Naive thymus-derived CD4-positive, alpha-beta T cell (primary cell): ENCODE measurements at regions not wholly inside any gene's neighbourhood (a gene's known extent, or its start where the extent isn't known, plus 50 kb on each side); places are given as distances from the start of the nearest gene placed in this dataset.

Experiments used
- ATAC-seq: fragments of 150-1000 bp; cut with Tn5 transposase; 2 replicates; pipeline ENCODE4 v1.10.0; 2021; ENCODE audit warnings: mild to moderate bottlenecking, moderate library complexity
- CTCF ChIA-PET: fragments of 350-600 bp; sonication (Branson Sonifier 250); formaldehyde crosslinking; loops from one replicate; lab custom pipeline; 2021; ENCODE audit warnings: antibody characterized with exemption; lab: Charles Lee
- POLR2A ChIA-PET: fragments of 350-600 bp; sonication (Branson Sonifier 250); formaldehyde crosslinking; loops from one replicate; lab custom pipeline; 2021; ENCODE audit warnings: antibody characterized with exemption, inconsistent platforms; lab: Charles Lee
- DNase-seq, 9 donors: peaks; one replicate each; pipeline versions ENCODE4 v3.0.0 to v3.0.0-alpha.2; 2020 to 2022; ENCODE audit warnings: mixed read lengths in 1 of 9
- H3K27ac ChIP-seq: one replicate; pipeline ENCODE4 v1.7.0; 2013; ENCODE audit warnings: mild to moderate bottlenecking, low read depth, low read length, moderate library complexity
- H3K27me3 ChIP-seq, 2 donors: one replicate each; pipeline ENCODE4 v1.7.0; 2013; ENCODE audit warnings: low read length in 2 of 2, mild to moderate bottlenecking in 2 of 2, moderate library complexity in 2 of 2; ENCODE audit not compliant: control insufficient read depth in 2 of 2, insufficient read depth in 2 of 2
- H3K36me3 ChIP-seq, 3 experiments: 1 replicate in 2 of 3; 2 replicates in 1 of 3; pipeline ENCODE4 v1.7.0; 2013; ENCODE audit warnings: low read length in 3 of 3, mild to moderate bottlenecking in 3 of 3, moderate library complexity in 1 of 3; ENCODE audit not compliant: insufficient read depth in 3 of 3, control insufficient read depth in 2 of 3
- H3K4me1 ChIP-seq, 2 donors: one replicate each; pipeline ENCODE4 v1.7.0; 2013; ENCODE audit warnings: low read length in 2 of 2, mild to moderate bottlenecking in 2 of 2, moderate library complexity in 1 of 2; ENCODE audit not compliant: control insufficient read depth in 2 of 2, insufficient read depth in 2 of 2
- H3K4me3 ChIP-seq: 2 replicates; pipeline ENCODE4 v1.7.0; 2013; ENCODE audit warnings: mild to moderate bottlenecking, low read length
- H3K9me3 ChIP-seq, 3 experiments: 1 replicate in 2 of 3; 2 replicates in 1 of 3; pipeline ENCODE4 v1.7.0; 2013; ENCODE audit warnings: low read length in 3 of 3; ENCODE audit not compliant: control insufficient read depth in 2 of 3
- H3K27ac Mint-ChIP-seq, 9 donors: one replicate each; pipeline ENCODE4 v1.8.0; 2020 to 2022; ENCODE audit warnings: mixed read lengths in 9 of 9, mild to moderate bottlenecking in 8 of 9, moderate library complexity in 5 of 9, inconsistent platforms in 2 of 9
- H3K27me3 Mint-ChIP-seq, 5 donors: one replicate each; pipeline ENCODE4 v1.8.0; 2021 to 2022; ENCODE audit warnings: mixed read lengths in 5 of 5, mild to moderate bottlenecking in 1 of 5
- H3K36me3 Mint-ChIP-seq, 5 donors: one replicate each; pipeline ENCODE4 v1.8.0; 2020 to 2022; ENCODE audit warnings: mixed read lengths in 5 of 5, mild to moderate bottlenecking in 3 of 5, inconsistent platforms in 1 of 5
- H3K4me1 Mint-ChIP-seq, 7 donors: one replicate each; pipeline ENCODE4 v1.8.0; 2020 to 2022; ENCODE audit warnings: mixed read lengths in 7 of 7, mild to moderate bottlenecking in 3 of 7, inconsistent platforms in 1 of 7
- H3K4me3 Mint-ChIP-seq, 10 donors: one replicate each; pipeline ENCODE4 v1.8.0; 2020 to 2022; ENCODE audit warnings: mild to moderate bottlenecking in 10 of 10, mixed read lengths in 10 of 10, moderate library complexity in 6 of 10, inconsistent platforms in 2 of 10
- H3K9me3 Mint-ChIP-seq, 11 donors: one replicate each; pipeline ENCODE4 v1.8.0; 2020 to 2022; ENCODE audit warnings: mixed read lengths in 11 of 11, mild to moderate bottlenecking in 4 of 11, inconsistent platforms in 1 of 11, moderate library complexity in 1 of 11
- intact Hi-C, 2 donors: fragments of 100-400 bp; cut with micrococcal nuclease; formaldehyde crosslinking; loops; one replicate each; pipeline ENCODE4 v1.15.1; 2023

DNA sequence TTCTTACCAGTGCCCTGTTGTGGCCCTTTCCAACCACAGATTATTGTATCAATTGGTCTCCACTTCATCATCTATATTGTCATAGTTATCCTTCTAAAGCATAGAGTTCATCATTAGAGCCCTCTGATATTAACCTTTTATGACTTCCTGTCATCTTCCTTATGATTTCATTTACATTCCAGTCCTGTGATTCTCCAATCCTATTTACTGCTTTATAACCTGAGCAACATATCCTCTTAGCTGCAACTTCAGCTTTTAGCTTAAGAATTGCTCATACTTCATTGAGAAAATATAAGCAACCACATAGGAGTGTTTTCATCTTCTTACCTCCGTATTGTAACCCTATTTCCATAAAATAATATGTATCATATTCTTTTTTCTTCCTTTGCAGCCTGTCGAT, 252.6 kb upstream of the CENPE start:
- intact Hi-C loops = no loop called here
- Histone ChIP-seq H3K4me1 (no peaks in the 10 kb centered on the region), H3K9me3 (no peaks in the 10 kb centered on the region), H3K27me3 (no peaks in the 10 kb centered on the region), H3K27ac (no peak overlapping the region), H3K4me3 (no peak overlapping the region), H3K36me3 (no peaks in the 10 kb centered on the region)
- DNase-seq = no peak
- Mint-ChIP-seq H3K27me3 (no peaks in the 10 kb centered on the region), H3K27ac (no peak overlapping the region), H3K4me1 (no peaks in the 10 kb centered on the region), H3K36me3 (no peaks in the 10 kb centered on the region), H3K4me3 (no peak overlapping the region), H3K9me3 (peaks cover 0 to 5% (median 0%) of the 10 kb centered on the region in 11 donors)
- no peak for ATAC-seq
- ChIA-PET POLR2A (no interaction called here), CTCF (no interaction called here)

DNA sequence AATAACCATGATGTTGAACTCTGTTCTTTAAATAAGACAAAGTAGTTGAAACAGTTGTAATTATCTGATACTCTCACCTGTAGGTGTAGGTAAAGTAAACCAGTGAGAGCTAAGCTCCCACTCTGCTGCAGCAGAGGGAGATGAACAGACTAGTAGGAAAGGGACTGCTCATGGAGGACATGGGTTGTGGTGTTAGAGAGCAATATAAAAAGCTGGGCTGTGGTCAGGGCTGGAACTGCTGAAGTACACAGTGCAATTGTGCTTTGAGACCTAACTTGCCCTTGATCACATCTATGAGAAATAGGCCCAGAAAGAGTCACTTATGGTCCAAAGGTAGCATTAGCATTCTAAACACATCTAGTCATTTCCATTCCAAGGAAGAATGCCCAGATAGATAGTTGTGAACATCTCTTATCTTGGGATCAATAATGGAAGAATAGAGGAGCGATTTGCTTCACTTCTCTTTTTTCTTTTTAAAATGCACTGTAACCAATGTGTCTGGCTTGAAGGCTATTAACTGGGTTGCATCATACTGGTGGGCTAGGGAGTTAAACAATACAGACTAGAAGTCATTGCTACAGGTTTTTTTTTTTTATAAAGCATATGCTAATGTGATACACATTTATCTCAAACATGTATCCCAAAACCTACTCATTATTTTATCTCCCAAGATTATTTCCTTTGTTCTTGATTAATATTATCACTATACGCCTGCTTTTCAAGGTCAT, 251.3 kb upstream of the CENPE start:
- Mint-ChIP-seq H3K4me1 (no peaks in the 10 kb centered on the region), H3K27me3 (no peaks in the 10 kb centered on the region), H3K9me3 (peaks cover 0 to 4% (median 0%) of the 10 kb centered on the region in 11 donors), H3K36me3 (no peaks in the 10 kb centered on the region), H3K27ac (no peak overlapping the region), H3K4me3 (no peak overlapping the region)
- Histone ChIP-seq H3K9me3 (no peaks in the 10 kb centered on the region), H3K36me3 (no peaks in the 10 kb centered on the region), H3K4me3 (no peak overlapping the region), H3K4me1 (no peaks in the 10 kb centered on the region), H3K27ac (no peak overlapping the region), H3K27me3 (no peaks in the 10 kb centered on the region)
- intact Hi-C loops = no loop called here
- ATAC-seq (no peak), DNase-seq (no peak)
- ChIA-PET CTCF (no interaction called here), POLR2A (no interaction called here)

DNA sequence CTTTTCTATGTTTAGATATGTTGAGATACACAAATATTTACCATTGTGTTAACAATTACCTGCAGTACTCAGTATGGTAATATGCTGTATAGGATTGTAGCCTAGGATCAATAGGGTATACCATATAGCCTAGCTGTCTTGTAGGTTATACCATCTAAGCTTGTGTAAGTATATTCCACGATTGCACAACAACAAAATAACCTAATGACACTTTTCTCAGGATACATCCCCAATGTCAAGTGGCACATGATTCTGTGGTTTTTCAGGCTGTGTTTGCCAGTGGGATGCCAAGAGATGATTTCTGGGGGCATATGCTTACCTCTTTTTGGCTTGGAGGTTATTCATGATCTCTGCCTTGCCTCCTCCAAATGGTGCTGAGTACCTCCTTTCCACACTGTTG, 247.2 kb upstream of the CENPE start:
- Mint-ChIP-seq H3K9me3 (peaks cover 0 to 4% (median 0%) of the 10 kb centered on the region in 11 donors), H3K27me3 (no peaks in the 10 kb centered on the region), H3K27ac (no peak overlapping the region), H3K4me3 (no peak overlapping the region), H3K4me1 (no peaks in the 10 kb centered on the region), H3K36me3 (no peaks in the 10 kb centered on the region)
- intact Hi-C loops = no loop called here
- POLR2A ChIA-PET = no interaction called here
- CTCF ChIA-PET = no interaction called here
- Histone ChIP-seq H3K4me1 (no peaks in the 10 kb centered on the region), H3K4me3 (no peak overlapping the region), H3K27me3 (no peaks in the 10 kb centered on the region), H3K36me3 (no peaks in the 10 kb centered on the region), H3K27ac (no peak overlapping the region), H3K9me3 (no peaks in the 10 kb centered on the region)
- no peak for DNase-seq
- ATAC-seq = no peak

DNA sequence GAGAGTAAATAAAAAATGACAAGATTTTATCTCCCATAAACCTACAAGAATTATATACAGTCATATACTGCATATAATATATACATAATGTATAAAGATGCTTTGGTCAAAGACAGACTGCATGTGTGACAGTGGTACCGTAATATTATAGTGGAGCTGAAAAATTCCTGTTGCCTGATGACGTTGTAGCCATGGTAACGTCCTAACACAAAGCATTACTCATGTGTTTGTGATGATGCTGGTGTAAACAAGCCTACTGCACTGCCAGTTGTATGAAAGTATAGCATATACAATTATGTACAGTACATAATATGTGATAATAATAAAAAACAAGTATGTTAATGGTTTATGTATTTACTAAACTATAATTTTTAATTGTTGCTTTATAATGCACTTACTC, 245.2 kb upstream of the CENPE start:
- intact Hi-C loops = no loop called here
- Histone ChIP-seq H3K4me1 (no peaks in the 10 kb centered on the region), H3K27me3 (no peaks in the 10 kb centered on the region), H3K27ac (no peak overlapping the region), H3K4me3 (no peak overlapping the region), H3K9me3 (no peaks in the 10 kb centered on the region), H3K36me3 (no peaks in the 10 kb centered on the region)
- Mint-ChIP-seq H3K27ac (no peak overlapping the region), H3K36me3 (no peaks in the 10 kb centered on the region), H3K27me3 (no peaks in the 10 kb centered on the region), H3K4me3 (no peak overlapping the region), H3K9me3 (peaks cover 0 to 4% (median 0%) of the 10 kb centered on the region in 11 donors), H3K4me1 (no peaks in the 10 kb centered on the region)
- ChIA-PET POLR2A (no interaction called here), CTCF (no interaction called here)
- no peak for DNase-seq
- ATAC-seq = no peak

DNA sequence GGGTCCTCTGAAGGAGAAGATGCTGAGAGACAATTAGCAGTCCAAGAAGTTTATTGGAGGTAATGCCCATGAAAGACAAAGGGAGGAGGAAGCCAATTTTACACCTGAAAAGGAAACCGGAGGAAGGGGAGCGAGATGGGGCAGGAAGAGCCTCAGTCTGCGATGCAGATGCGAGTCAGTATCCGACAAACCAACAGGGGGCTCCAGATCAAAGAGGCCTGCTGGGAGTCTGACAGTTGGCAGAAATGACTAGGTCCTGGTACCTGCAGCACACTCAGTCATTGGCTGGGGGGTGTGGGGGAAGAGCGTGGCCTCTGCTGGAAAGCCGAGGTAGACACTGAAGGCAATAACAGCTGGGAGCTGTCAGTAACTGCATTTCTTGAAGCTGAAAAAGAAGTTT, 231.1 kb upstream of the CENPE start:
- Histone ChIP-seq H3K4me3 (no peak overlapping the region), H3K36me3 (no peaks in the 10 kb centered on the region), H3K4me1 (no peaks in the 10 kb centered on the region), H3K9me3 (no peaks in the 10 kb centered on the region), H3K27me3 (no peaks in the 10 kb centered on the region), H3K27ac (no peak overlapping the region)
- H3K4me1 Mint-ChIP-seq = no peaks in the 10 kb centered on the region
- no peak overlapping the region for H3K4me3 Mint-ChIP-seq
- DNase-seq (no peak), ATAC-seq (no peak)
- no peak overlapping the region for H3K27ac Mint-ChIP-seq
- intact Hi-C loops = no loop called here
- peaks cover 0 to 14% (median 4%) of the 10 kb centered on the region in 5 donors for H3K27me3 Mint-ChIP-seq
- CTCF ChIA-PET = no interaction called here
- peaks cover 0 to 3% (median 0%) of the 10 kb centered on the region in 5 donors for H3K36me3 Mint-ChIP-seq
- POLR2A ChIA-PET = no interaction called here
- H3K9me3 Mint-ChIP-seq = peaks cover 0 to 5% (median 2%) of the 10 kb centered on the region in 11 donors

DNA sequence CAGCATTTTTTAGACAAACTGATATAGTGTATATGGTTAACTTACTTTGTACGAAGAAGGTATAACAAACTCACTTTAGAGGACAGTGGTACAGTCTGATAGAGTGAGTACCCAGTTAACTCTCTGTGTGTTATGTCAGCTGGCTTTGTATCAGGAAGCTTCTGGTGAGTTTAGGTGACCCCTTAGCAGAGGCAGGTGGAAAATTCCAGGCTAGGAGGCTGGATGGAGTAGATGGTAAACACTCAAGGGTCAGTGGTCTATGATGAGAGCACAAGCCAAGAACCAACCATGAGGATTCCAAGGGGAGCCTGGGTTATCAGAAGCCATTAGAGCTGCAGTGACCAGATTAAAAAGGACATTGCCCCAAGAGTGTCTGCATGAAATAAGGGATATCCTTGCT, 227.3 kb upstream of the CENPE start:
- no peaks in the 10 kb centered on the region for H3K4me1 Mint-ChIP-seq
- ChIA-PET POLR2A (no interaction called here), CTCF (no interaction called here)
- H3K27ac ChIP-seq = no peak overlapping the region
- H3K36me3 Mint-ChIP-seq = peaks cover 0 to 3% (median 0%) of the 10 kb centered on the region in 5 donors
- no peaks in the 10 kb centered on the region for H3K36me3 ChIP-seq
- H3K27me3 Mint-ChIP-seq = peaks cover 0 to 17% (median 4%) of the 10 kb centered on the region in 5 donors
- no peaks in the 10 kb centered on the region for H3K4me1 ChIP-seq
- DNase-seq (no peak), ATAC-seq (no peak)
- H3K27ac Mint-ChIP-seq = no peak overlapping the region
- H3K9me3 ChIP-seq = no peaks in the 10 kb centered on the region
- peaks cover 0 to 6% (median under 1%) of the 10 kb centered on the region in 11 donors for H3K9me3 Mint-ChIP-seq
- intact Hi-C loops = no loop called here
- H3K27me3 ChIP-seq = no peaks in the 10 kb centered on the region
- no peak overlapping the region for H3K4me3 Mint-ChIP-seq
- H3K4me3 ChIP-seq = no peak overlapping the region

DNA sequence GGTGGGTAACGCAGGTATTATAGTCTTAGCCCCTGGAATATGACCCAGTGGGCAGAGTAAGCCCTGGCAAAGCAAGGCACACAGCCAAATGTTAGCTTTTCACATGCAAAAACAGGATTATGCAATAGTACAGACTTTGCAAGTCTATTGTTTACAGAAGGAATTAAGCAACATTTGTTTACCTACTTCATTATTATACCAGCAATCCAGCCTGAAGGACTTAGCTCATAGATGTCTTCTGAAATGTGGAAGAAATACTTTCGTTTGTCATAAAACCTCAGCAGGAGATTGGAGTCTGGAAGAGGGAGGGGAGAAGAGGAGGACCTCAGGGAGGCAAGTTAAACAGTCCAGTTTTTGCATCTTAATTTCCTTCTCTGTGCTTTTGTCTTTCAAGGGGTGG, 226.7 kb upstream of the CENPE start:
- Mint-ChIP-seq H3K9me3 (peaks cover 0 to 6% (median 1%) of the 10 kb centered on the region in 11 donors), H3K4me1 (no peaks in the 10 kb centered on the region), H3K36me3 (peaks cover 0 to 2% (median 0%) of the 10 kb centered on the region in 5 donors), H3K27me3 (peaks cover 0 to 17% (median 2%) of the 10 kb centered on the region in 5 donors), H3K4me3 (no peak overlapping the region), H3K27ac (no peak overlapping the region)
- no peaks in the 10 kb centered on the region for H3K27me3 ChIP-seq
- ChIA-PET CTCF (no interaction called here), POLR2A (no interaction called here)
- H3K4me3 ChIP-seq = no peak overlapping the region
- no peaks in the 10 kb centered on the region for H3K4me1 ChIP-seq
- no peaks in the 10 kb centered on the region for H3K9me3 ChIP-seq
- ATAC-seq (no peak), DNase-seq (no peak)
- intact Hi-C loops = no loop called here
- no peaks in the 10 kb centered on the region for H3K36me3 ChIP-seq
- no peak overlapping the region for H3K27ac ChIP-seq
